CD14-positive monocyte (primary cell): ENCODE measurements at regions not wholly inside any gene's neighbourhood (a gene's known extent, or its start where the extent isn't known, plus 50 kb on each side); places are given as distances from the start of the nearest gene placed in this dataset.

Experiments
- DNase-seq, 3 donors: peaks; one replicate each; pipeline ENCODE4 v3.0.0-alpha.2; 2011 to 2022
- H2AFZ ChIP-seq: 2 replicates; pipeline ENCODE4 v1.6.0; 2012; ENCODE audit warnings: mild to moderate bottlenecking, low read depth, low read length, inconsistent platforms; ENCODE audit not compliant: insufficient read depth, poor library complexity, severe bottlenecking
- H3K27ac ChIP-seq, 2 donors: 1 replicate in 1 of 2; 2 replicates in 1 of 2; pipeline ENCODE4 v1.5.1; 2012 to 2013; ENCODE audit warnings: low read length in 2 of 2, control low read depth in 1 of 2, inconsistent platforms in 1 of 2, low read depth in 1 of 2, mild to moderate bottlenecking in 1 of 2
- H3K27me3 ChIP-seq, 2 donors: one replicate each; pipeline versions ENCODE4 v1.6.0 to v1.6.1; 2011 to 2013; ENCODE audit warnings: low read length in 2 of 2; ENCODE audit not compliant: control insufficient read depth in 2 of 2, insufficient read depth in 2 of 2
- H3K36me3 ChIP-seq, 2 donors: replicated peaks in 1 of 2; 1 replicate in 1 of 2; 2 replicates in 1 of 2; pipeline versions ENCODE4 v1.5.1 to v1.6.1; 2012 to 2013; ENCODE audit warnings: low read length in 2 of 2, control low read depth in 1 of 2, inconsistent platforms in 1 of 2, mild to moderate bottlenecking in 1 of 2; ENCODE audit not compliant: insufficient read depth in 2 of 2, control insufficient read depth in 1 of 2
- H3K4me1 ChIP-seq, 2 donors: 1 replicate in 1 of 2; 2 replicates in 1 of 2; pipeline versions ENCODE4 v1.5.1 to v1.6.1; 2012 to 2013; ENCODE audit warnings: low read length in 2 of 2, control low read depth in 1 of 2, inconsistent platforms in 1 of 2, mild to moderate bottlenecking in 1 of 2, moderate library complexity in 1 of 2; ENCODE audit not compliant: insufficient read depth in 2 of 2, control insufficient read depth in 1 of 2
- H3K4me2 ChIP-seq: replicated peaks from 2 replicates; pipeline ENCODE3; 2012; ENCODE audit warnings: low read length, moderate library complexity, mild to moderate bottlenecking; ENCODE audit not compliant: poor library complexity, severe bottlenecking; ENCODE audit errors: extremely low read depth
- H3K4me3 ChIP-seq, 3 experiments: fragments of 200-600 bp in 1 of 3; sonication (generic) in 1 of 3; replicated peaks in 1 of 3; 1 replicate in 2 of 3; 2 replicates in 1 of 3; pipeline ENCODE4 v1.5.1; 2011 to 2013; ENCODE audit warnings: low read length in 3 of 3, mild to moderate bottlenecking in 3 of 3, control low read depth in 2 of 3, low read depth in 2 of 3, inconsistent platforms in 1 of 3, moderate library complexity in 1 of 3
- H3K79me2 ChIP-seq: 2 replicates; pipeline ENCODE4 v1.6.0; 2012; ENCODE audit warnings: mild to moderate bottlenecking, control low read depth, inconsistent platforms, low read length, moderate library complexity; ENCODE audit not compliant: insufficient read depth
- H3K9ac ChIP-seq: 2 replicates; pipeline ENCODE4 v1.6.0; 2017; ENCODE audit warnings: low read length, mild to moderate bottlenecking; ENCODE audit not compliant: insufficient read depth, poor library complexity, severe bottlenecking
- H3K9me3 ChIP-seq, 2 donors: replicated peaks in 1 of 2; 1 replicate in 1 of 2; 2 replicates in 1 of 2; pipeline versions ENCODE4 v1.5.1 to v1.6.1; 2012 to 2013; ENCODE audit warnings: low read length in 2 of 2, control low read depth in 1 of 2; ENCODE audit not compliant: control insufficient read depth in 1 of 2, insufficient read depth in 1 of 2
- H4K20me1 ChIP-seq: 2 replicates; pipeline ENCODE4 v1.6.0; 2012; ENCODE audit warnings: mild to moderate bottlenecking, low read length, control low read depth, moderate library complexity; ENCODE audit not compliant: insufficient read depth
- H3K27ac Mint-ChIP-seq, 7 donors: one replicate each; pipeline ENCODE4 v1.8.0; 2020; ENCODE audit warnings: mild to moderate bottlenecking in 7 of 7, mixed read lengths in 7 of 7, moderate library complexity in 6 of 7, inconsistent platforms in 2 of 7
- H3K27me3 Mint-ChIP-seq, 3 donors: one replicate each; pipeline ENCODE4 v1.8.0; 2021 to 2022; ENCODE audit warnings: low read depth in 3 of 3, mild to moderate bottlenecking in 3 of 3, mixed read lengths in 3 of 3, moderate library complexity in 3 of 3, inconsistent platforms in 1 of 3
- H3K36me3 Mint-ChIP-seq, 2 donors: one replicate each; pipeline ENCODE4 v1.8.0; 2020; ENCODE audit warnings: mixed read lengths in 2 of 2, inconsistent platforms in 1 of 2, mild to moderate bottlenecking in 1 of 2
- H3K4me1 Mint-ChIP-seq: one replicate; pipeline ENCODE4 v1.8.0; 2020; ENCODE audit warnings: mild to moderate bottlenecking, mixed read lengths
- H3K4me3 Mint-ChIP-seq, 2 donors: one replicate each; pipeline ENCODE4 v1.8.0; 2020; ENCODE audit warnings: mild to moderate bottlenecking in 2 of 2, mixed read lengths in 2 of 2, moderate library complexity in 1 of 2
- H3K9me3 Mint-ChIP-seq, 7 donors: one replicate each; pipeline ENCODE4 v1.8.0; 2020 to 2022; ENCODE audit warnings: mixed read lengths in 7 of 7, mild to moderate bottlenecking in 6 of 7, moderate library complexity in 6 of 7, inconsistent platforms in 2 of 7
- CTCF ChIP-seq: fragments of 200-600 bp; IDR thresholded peaks from one replicate; pipeline ENCODE4 v1.8.0; 2022; ENCODE audit warnings: antibody characterized with exemption, mild to moderate bottlenecking
- WGBS: methylation state at CpG from one replicate; pipeline ENCODE4 v1.1.5; 2013; ENCODE audit warnings: missing lambda C conversion rate; ENCODE audit not compliant: insufficient coverage; 5-methylcytosine and 5-hydroxymethylcytosine counted together
- intact Hi-C, 2 donors: fragments of 100-400 bp; cut with micrococcal nuclease; formaldehyde crosslinking; loops; one replicate each; pipeline versions ENCODE4 v1.15.0 to v1.15.1; 2023

GRCh38 chr14:34046799-34047520 lies 96.1 kb upstream of the EGLN3 start:
- H2AFZ ChIP-seq, result no peak overlapping the region
- no peaks in the 10 kb centered on the region for H3K4me1 ChIP-seq
- no peaks in the 10 kb centered on the region for H3K36me3 Mint-ChIP-seq
- no peak for TF ChIP-seq CTCF
- H3K4me1 Mint-ChIP-seq, result peaks cover 2% of the 10 kb centered on the region
- H3K27me3 ChIP-seq, result no peaks in the 10 kb centered on the region
- H3K36me3 ChIP-seq, result no peaks in the 10 kb centered on the region
- no peaks in the 10 kb centered on the region for H3K9me3 ChIP-seq
- no CpG with 5 or more reads among the region's 3 CpGs for WGBS
- H3K27ac ChIP-seq, result no peak overlapping the region
- DNase-seq, result no peak
- H3K27ac Mint-ChIP-seq, result peak overlapping the region in 1 of 7 donors; percentile 18
- H3K27me3 Mint-ChIP-seq, result peaks cover 2 to 7% (median 4%) of the 10 kb centered on the region in 3 donors
- H3K79me2 ChIP-seq, result no peaks in the 10 kb centered on the region
- no peak overlapping the region for H3K9ac ChIP-seq
- H3K4me3 Mint-ChIP-seq, result no peak overlapping the region
- no peak overlapping the region for H3K4me3 ChIP-seq
- intact Hi-C loops, result no loop called here
- H4K20me1 ChIP-seq, result no peaks in the 10 kb centered on the region
- no peak overlapping the region for H3K4me2 ChIP-seq
- peaks cover 0 to 1% (median 0%) of the 10 kb centered on the region in 7 donors for H3K9me3 Mint-ChIP-seq

- WGBS, result no CpG with 5 or more reads among the region's 9 CpGs
- no peaks in the 10 kb centered on the region for H3K79me2 ChIP-seq
- no peaks in the 10 kb centered on the region for H3K36me3 ChIP-seq
- H3K9ac ChIP-seq, result no peak overlapping the region
- Mint-ChIP-seq H3K4me3 (no peak overlapping the region), H3K27me3 (peaks cover 2 to 6% (median 2%) of the 10 kb centered on the region in 3 donors), H3K36me3 (no peaks in the 10 kb centered on the region), H3K27ac (no peak overlapping the region), H3K9me3 (peaks cover 0 to 1% (median 0%) of the 10 kb centered on the region in 7 donors), H3K4me1 (peaks cover 2% of the 10 kb centered on the region)
- no peak overlapping the region for H2AFZ ChIP-seq
- no peaks in the 10 kb centered on the region for H3K27me3 ChIP-seq
- no peak overlapping the region for H3K27ac ChIP-seq
- H3K4me1 ChIP-seq, result no peaks in the 10 kb centered on the region
- no peak overlapping the region for H3K4me2 ChIP-seq
- DNase-seq, result no peak
- no peak for TF ChIP-seq CTCF
- intact Hi-C loops, result no loop called here
- H3K4me3 ChIP-seq, result no peak overlapping the region
- no peaks in the 10 kb centered on the region for H3K9me3 ChIP-seq
- H4K20me1 ChIP-seq, result no peaks in the 10 kb centered on the region
These were observed 93.9 kb upstream of the EGLN3 start for GRCh38 chr14:34044666-34045306.
